GM19438 (cell line): ENCODE measurements at regions not wholly inside any gene's neighbourhood (a gene's known extent, or its start where the extent isn't known, plus 50 kb on each side); places are given as distances from the start of the nearest gene placed in this dataset.

ENCODE experiments used
- ATAC-seq: cut with Tn5 transposase; IDR thresholded peaks from one replicate; pipeline ENCODE4 v1.9.1; 2021; ENCODE audit warnings: low read depth; ENCODE audit not compliant: unreplicated experiment

- ATAC-seq = no peak
These were observed 106.0 kb upstream of the TAF1B start for GRCh38 chr2:9737053-9737875.

- no peak for ATAC-seq
These were observed 105.2 kb upstream of the TAF1B start for GRCh38 chr2:9738062-9738461.

- ATAC-seq = peak; percentile 41
These were observed 104.5 kb upstream of the TAF1B start for GRCh38 chr2:9738535-9739496.

- ATAC-seq = peak; percentile 68
These were observed 103.7 kb upstream of the TAF1B start for GRCh38 chr2:9739531-9739964.

- ATAC-seq = no peak
These were observed 102.7 kb upstream of the TAF1B start for GRCh38 chr2:9740382-9741073.

- ATAC-seq = no peak
These were observed 102.2 kb upstream of the TAF1B start for GRCh38 chr2:9741110-9741509.

GRCh38 chr2:9742601-9743000, 100.7 kb upstream of the TAF1B start:
- ATAC-seq = no peak

GRCh38 chr2:9744256-9745004, 98.8 kb upstream of the TAF1B start:
- ATAC-seq = no peak

- ATAC-seq = no peak
These were observed 97.9 kb upstream of the TAF1B start for GRCh38 chr2:9745153-9745899.

GRCh38 chr2:9747396-9747795, 95.9 kb upstream of the TAF1B start:
- ATAC-seq = no peak

- ATAC-seq = no peak
These were observed 94.7 kb upstream of the TAF1B start for GRCh38 chr2:9748577-9748976.

- ATAC-seq = no peak
These were observed 93.6 kb upstream of the TAF1B start for GRCh38 chr2:9749546-9750223.

GRCh38 chr2:9750224-9751215, 92.8 kb upstream of the TAF1B start:
- ATAC-seq = no peak

GRCh38 chr2:9751831-9752230, 91.4 kb upstream of the TAF1B start:
- no peak for ATAC-seq

GRCh38 chr2:9752441-9753275, 90.6 kb upstream of the TAF1B start:
- ATAC-seq = peak; percentile 47

- peak; percentile 60 for ATAC-seq
These were observed 90.0 kb upstream of the TAF1B start for GRCh38 chr2:9753276-9753600.
